NCI-H524 treated with DMSO at 0.1 percent for 48 hours (cell line): ENCODE measurements at regions not wholly inside any gene's neighbourhood (a gene's known extent, or its start where the extent isn't known, plus 50 kb on each side); places are given as distances from the start of the nearest gene placed in this dataset.

ENCODE experiments used
- DNase-seq: peaks from one replicate; lab custom pipeline; 2025; lab: John Stamatoyannopoulos, UW

DNA sequence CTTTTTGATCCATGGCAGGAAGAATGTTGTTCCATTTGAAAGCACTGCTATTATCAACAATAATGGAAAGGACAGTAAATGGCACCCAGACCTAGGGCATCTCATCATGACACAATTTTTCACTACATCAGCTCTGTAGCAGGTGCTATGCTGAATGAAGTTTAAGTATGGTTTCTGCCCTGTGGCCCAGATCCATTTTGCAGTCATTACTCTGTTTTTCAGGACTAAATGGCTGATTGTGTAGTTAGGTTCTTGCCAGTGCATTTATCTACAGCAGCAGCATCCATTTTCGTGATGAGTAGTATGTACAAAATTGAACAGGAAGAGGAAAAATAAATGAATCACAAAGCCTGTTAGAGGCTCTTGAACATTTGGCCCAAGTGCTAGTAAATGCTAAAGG, 270.5 kb upstream of the CD180 start:
- DNase-seq: no peak

DNA sequence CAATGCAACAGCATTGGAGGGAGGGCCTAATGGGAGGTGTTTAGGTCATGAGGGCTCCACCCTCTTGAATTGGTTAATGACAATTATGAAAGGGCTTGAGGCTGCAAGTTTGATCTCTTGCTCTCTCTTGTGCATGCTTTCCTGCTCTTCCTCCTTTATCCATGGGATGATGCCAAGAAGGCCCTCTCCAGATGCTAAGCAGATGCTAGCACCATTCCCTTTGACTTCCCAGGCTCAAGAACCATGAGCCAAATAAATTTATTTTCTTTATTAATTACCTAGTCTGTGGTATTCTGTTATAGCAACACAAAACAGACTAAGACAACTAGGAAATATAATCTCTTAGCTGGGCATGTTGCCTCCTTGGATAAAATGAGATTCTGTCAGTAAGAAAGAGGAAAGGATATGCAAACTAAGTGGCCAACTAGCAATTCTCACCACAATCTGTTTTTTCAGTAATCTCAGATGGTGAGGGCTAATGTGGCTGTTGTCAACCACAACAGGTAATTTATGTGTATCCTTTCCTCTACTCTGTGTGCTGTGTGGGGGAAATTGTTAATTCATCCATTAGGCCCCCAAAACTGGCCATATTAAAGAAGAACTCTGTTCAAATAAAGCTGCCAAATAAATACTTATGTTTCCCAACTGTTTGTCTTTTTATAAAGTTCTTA, 269.1 kb upstream of the CD180 start:
- no peak for DNase-seq

DNA sequence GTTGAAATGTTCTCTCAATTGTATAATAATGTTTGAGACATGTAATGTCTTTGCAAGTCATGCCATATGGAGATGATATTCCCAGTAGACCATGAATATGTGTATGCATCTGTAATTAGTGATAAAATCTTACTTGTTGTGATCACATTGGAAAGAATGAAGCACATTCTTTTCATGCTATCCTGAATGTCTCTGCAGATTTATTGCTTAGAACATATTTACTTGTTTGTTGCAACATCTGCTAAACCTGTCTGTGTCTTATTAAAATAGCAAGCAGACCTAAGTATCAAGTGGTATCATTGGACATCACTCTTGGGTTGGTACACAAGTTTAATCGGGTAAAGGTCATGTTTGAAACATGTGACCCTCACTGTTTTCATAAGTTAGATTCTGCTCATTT, 265.5 kb upstream of the CD180 start:
- DNase-seq: no peak

DNA sequence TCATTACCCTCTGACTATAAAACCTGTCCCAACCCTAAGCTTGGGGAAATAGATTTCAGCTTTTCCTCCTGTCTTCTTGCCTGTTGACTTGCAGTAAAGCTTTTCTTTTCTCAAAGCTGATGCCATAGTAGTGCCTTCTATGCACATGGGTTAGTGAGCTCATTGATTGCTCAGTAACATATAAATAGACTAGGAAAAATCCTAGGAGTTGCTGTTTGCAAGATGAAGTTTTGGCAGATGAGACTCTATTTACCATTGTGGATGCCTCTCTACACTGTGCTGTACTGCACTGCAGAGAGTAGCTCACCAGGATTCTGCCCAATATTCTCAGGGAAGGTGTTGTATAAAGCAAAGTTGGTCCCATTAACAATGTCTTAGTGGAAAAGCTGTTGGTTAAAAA, 262.7 kb upstream of the CD180 start:
- no peak for DNase-seq

DNA sequence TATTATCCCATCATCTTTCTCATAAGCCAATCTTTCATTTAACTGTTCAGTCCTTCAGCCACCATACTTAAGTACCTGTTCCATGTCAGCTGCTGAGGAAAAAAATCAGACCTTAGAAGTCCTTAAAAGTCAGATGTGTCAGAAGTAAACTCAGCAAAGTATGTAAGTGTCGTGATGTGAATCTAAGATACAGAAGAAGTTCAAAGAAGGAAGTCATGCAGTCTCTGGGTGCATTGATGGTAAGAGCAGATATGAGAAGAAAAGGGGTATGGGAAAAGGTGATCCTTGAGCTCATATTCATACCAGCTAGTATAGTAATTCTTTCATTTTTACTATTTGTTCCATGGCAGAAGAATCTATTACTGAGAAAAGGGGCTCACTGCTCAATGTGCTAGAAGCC, 259.4 kb upstream of the CD180 start:
- no peak for DNase-seq

DNA sequence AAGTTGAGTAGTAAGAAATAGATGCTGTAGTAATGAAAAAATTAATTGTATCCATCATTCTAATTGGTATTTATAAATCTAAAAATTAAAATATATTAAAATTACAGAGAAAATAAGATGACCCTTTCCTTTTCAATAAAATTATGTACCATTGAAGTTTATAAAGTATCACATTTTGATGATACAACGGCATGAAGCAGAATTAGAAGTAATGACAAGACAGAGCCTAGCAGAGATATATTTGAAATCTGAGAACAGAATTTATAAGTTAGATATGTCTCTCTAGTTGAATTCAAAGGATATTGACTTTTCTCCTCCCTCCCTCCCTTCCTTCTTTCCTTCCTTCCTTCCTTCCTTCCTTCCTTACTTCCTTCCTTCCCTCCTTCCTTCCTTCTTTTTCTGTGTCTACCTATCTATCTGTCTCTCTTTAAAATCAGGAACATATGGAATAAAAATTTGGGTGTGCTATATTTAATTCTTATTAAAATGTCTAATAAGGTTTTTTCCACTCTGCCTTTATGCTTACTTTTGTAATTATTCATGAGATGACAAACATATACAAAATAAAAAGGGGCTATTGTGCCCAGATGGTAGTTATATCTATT, 258.5 kb upstream of the CD180 start:
- DNase-seq: no peak

DNA sequence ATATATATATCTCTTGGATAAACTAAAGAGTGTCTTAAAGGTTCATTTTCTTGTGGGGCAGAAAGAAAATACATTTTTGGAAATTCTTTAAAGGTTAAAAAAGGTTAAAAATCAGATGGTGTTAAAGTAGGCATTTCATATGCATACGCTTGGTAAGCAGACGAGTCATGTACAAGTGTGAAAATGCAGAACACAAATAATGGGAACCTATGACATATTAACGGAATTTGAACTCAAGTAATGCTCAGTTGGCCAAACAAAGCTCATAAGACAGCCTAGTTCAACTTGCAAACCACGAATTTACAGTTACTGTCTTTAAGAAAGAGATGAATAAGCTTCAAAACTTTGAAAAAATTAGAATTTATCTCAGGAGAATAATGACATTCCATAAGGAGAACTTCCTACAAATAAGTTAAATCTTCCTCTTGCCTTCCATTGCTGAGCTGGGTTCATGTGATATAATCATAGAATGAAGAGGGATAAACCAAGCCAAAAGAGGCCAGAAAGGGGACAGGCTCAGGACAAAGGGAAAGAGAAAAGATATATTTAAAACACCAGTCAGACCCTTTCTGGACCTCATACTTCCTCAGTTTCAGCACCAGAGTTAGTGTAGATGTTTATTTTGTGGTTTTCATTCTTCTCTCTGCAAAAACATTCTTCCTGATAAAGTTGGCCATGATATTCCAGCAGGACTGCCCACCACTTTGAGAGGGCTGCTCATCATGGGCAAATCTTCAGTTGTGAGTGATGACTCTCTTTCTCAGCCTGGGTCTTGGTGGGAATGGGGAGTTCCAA, 256.7 kb upstream of the CD180 start:
- DNase-seq: no peak

DNA sequence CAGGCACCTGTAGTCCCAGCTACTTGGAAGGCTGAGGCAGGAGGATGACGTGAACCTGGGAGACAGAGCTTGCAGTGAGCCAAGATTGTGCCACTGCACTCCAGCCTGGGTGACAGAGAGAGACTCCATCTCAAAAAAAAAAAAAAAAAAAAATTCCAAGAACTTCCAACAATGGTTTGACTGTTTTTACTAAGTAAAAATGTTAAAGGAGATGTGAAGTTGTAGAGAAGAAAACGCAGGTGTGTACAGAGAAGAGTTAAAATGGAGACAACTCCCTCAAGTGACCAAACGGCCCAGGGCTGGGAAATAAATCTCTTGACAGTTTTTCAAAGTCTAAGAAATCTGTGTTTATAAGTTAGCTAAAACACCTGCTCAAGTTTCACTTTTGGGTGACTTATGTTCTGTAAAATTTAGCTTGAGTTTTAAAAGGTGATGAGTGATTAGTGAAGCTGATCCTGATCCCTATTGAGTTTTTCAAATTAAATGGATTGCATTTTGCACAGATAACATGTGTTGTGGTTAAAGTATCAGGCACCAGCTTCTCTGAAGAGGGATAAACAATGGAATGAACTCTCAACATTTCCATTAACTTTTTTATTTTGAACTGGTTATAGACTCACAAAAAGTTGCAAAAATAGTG, 255.2 kb upstream of the CD180 start:
- DNase-seq: no peak

DNA sequence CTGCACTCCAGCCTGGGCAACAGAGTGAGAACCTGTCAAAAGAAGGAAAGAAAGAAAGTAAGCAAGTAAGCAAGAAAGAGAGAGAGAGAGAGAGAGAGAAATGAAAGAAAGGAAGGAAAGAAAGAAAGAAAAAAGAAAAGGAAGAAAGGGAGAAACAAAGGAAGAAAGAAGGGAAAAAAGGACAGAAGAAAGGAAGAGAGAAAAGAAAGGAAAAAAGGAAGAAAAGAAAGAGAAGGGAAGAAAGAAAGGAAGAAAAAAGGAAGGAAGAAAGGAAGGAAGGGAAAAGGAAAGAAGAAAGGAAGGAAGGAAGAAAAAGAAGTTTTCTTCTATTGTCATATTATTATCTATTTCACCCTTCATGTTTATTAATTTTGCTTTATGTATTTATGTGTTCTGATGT, 251.1 kb upstream of the CD180 start:
- DNase-seq: no peak

DNA sequence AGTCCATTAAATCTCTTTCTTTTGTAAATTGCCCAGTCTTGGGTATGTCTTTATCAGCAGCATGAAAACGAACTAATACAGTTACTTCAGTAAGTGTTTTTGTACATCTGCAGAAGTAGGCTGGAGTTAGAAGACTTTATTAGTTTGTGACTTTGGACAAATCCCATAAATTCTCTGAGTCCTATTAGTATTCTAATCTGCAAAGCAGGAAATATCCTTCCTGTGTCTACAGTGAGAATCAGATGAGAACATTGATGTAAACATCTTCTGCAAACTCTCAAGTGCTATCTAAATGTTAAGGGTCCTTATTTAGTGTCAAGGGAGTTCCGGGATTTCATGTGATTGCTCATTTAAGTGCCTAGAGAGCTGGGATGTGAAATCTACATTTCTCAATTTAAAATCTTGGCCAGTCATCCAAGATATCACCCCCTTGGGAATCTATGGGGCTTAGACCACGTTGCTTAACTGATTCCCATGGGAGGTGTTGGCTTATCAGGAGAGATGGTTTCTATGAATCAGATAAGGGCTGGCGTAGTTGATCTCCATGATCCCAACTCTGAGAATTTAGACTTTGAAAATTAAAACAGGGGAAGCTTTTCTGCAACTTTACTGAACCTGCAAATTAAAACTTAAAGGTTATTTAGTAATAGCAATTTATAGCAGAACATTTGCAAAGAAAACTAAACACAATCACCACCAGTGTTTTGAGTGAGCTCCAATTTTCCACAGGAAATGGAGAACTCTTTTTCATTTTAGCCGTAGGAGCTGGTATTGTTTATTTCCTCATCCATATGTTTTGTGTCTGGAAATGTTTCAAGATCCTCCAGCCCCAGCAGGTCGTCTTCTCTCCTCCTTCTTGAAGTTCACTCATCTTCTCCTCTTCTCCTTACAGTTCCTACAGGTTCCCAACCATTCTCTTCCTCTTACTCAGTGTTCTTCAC, 241.6 kb upstream of the CD180 start:
- no peak for DNase-seq

DNA sequence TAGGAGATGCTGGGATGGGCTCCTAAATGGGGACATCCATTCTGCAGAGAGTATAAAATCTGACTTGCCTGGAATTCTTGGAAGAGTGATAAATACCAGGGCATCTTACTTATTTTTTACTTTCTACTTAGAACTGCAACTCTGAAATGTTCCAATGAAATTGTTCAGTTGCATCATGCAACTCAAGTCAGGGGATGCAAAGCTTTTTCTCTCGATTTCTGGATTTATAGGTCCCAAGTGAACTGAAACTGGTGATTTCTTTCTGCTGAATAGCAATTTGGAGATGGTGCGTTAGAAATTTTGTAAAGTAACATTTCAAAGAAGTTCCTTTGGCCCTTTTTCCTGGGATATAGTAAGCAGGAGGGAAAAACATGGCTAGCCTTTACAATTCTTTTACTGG, 238.4 kb upstream of the CD180 start:
- DNase-seq: no peak

DNA sequence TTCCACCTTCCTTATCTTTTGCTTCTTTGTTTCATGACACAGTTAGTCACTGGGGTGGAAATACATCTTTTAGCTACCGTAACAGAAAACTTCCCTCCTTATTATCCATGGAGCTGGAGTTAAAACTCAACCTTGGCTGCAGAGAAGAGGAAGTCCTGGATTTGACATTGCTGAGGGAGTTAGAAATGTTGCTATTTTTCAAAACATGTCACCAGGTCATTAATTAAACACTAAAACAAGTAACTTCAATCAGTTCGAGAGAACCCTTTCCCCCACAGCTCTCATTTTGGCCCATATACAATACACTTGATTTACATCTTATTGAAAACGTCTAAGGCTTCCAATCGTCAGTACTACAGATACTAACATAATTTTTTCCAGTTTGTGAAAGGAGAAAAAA, 237.9 kb upstream of the CD180 start:
- DNase-seq: no peak

DNA sequence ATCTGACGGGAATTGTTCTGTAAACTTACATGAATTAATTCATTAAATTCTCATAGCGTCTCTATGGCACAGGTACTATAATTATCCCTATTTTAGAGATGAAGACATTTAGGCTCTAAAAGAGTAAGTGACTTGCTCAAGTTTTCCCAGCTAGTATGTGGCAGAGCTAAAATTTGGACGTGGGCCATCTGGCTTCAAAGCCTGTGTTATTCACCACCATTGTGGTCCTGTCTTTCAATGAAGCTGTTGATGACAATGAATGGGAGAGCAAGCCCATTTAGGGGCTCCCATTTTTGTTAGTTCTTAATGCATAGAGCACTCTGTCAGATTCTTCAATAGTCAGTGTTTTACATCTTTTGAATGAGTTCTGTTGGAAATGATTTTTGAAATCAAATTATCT, 236.0 kb upstream of the CD180 start:
- no peak for DNase-seq

DNA sequence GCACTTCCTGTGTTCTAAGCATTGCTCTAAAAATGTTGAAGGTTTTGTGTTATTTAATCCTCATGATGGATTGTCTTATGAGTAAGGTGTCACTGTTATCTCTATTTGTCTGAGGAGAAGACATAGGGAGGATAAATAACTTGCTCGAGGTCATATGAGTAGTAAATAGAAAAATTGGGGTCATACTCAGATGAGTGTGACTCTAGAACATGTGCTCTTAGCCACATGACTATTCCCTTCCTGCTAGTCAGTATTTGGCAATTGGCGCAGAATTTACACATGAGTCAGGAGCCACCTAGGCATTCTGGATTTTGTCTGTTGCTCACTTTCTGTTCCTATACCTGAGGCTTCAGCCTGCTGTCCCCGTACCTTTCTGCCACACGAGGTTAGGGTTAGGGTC, 234.6 kb upstream of the CD180 start:
- DNase-seq: no peak

DNA sequence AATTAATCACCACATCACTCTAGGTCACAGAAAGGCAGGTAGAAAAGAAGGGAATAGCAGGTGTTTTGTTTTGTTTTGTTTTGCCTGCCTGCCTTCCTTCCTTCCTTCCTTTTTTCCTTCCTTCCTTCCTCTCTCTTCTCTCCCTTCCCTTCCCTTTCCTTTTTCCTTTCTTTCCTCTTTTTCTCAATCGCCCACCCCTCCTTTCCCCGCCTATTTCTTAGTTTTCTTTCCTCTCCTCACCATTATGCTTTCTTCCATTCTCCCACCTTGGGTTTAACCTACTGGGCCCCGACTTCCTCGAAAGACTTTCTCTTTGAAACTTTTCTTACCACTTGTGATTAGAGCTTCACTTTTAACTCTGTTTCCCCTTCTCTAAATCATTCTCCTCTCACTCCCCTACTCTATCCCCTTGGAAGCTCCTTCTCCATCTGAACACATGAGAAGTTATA, 231.3 kb upstream of the CD180 start:
- DNase-seq: no peak

DNA sequence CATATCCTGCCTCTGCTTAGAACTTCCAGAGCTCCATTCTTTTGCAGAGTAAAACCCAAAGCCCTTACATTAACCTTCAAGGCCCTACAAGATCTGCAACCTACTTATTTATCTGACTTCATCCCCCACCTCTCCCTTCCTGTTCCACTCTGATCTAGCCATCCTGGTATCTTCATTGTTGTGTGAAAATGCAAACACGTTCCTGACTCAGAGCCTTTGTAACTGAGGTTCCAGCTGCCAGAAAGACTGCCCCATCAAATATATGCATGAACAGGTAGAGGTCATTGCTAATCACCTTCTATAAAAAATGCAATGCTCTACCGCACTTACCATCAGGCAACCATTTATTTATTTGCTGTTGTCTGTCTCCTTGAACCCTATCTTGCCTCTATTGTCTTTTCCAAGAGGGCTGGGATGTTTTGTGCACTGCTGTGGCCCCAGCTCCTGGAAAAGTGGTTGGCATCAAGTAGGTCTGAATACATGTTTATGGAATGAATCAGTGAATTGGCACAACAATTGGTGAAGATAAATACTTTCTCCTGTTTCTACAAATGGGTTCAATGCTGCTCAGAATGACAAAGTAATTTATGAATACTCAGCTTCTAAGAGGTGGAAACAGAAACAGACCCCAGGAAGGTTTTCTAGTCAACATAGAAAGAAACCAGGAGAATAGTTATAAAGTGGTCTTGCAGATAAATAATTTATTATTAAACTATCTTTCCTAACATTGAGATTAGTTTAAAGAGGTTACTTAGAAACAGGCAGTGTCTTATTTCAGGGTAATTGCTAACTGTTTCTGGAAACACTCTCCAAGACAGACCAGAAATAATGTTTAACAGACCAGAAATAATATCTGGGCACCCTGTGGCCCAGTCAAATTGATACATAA, 230.6 kb upstream of the CD180 start:
- no peak for DNase-seq

DNA sequence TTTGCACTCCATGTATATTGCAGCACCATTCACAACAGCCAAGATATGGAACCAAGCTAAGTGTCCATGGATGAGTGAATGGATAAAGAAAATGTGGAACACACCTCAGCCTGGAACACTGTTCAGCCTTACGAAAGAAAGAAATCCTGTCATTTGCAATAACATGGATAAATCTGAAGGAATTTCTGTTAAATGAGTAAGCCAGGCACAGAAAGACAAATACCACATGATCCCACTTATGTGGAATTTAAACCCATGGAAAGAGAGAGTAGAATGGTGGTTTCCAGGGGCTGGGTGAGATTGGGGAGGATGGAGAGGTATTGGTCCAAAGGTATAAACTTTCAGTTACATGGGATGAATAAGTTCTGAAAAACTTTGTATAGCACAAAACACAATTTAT, 228.9 kb upstream of the CD180 start:
- DNase-seq: no peak

DNA sequence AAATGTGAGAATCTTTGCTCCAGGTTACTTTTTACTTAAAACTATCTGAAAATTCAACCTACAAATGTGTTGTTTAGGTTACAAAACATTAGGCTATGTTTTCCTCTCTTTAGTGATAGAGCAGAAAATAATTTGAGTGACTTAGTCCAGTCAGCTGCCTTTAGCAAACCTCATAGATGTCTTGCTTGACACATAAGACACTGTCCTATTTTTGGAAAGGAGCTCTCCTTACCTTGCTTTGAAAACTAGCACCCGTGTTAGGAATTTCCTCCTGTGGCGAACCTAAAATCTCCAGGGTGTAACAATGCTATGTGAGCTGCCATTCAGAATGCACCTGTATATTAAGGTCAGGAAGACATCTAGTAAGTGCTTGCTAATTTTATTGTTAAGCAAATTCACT, 221.2 kb upstream of the CD180 start:
- no peak for DNase-seq

DNA sequence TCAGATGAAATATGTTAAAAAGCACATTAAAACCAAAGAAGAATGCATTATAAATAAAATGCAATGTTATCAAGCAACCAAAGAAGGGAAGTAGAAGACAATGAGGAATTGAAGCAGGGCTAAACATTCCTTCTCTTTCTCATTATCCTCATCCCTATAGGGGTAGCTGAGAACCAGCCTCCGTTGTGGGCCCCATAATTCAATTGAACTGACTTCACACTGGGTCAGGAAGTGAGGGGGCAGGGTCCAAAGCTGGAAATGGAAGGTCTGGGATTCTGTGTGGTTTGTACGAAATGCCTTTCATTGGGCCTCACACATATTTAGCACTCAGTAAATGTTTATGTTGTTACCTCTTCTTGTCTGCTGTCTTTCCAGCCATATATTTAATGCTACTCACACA, 220.4 kb upstream of the CD180 start:
- DNase-seq: no peak

DNA sequence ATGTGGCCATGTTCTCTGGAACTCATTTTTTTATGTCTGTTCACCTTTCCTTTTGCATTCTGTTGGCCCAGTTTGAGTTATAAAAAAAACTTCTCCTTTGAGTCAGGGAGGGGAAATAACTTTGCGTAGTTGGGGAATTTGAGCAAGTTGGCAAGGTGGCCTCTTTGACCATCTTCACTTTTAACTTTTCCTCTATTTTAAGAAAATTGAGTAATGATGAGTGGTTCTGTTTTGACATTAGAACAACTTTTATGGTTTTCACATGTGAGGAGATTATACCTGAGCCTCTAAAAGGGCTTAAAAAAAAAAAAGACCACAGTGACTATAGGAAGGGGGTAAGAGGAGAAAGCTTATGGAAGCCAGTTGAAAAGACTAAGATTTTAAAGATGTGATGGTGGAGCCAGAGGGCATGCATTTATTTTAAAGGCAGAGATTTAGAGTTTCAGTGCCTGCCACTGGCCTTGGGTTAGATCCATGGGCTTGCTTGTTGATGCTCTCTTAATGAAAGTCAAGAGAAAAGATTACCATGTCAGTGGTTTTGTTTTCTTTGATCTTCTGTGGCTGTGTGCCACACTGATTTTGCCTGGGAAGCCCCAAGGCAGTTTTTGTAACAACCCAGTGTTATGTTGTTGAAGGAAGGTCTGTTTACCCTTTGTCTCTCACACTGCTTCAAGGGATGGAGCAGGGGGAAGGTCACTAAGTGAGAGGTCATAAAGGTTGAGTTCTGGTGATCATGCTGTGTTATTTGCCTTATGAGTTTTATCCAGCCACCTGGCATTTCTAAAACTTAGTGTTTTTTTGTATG, 219.7 kb upstream of the CD180 start:
- DNase-seq: no peak
